Hepatocyte (in vitro differentiated cells): ENCODE measurements at regions not wholly inside any gene's neighbourhood (a gene's known extent, or its start where the extent isn't known, plus 50 kb on each side); places are given as distances from the start of the nearest gene placed in this dataset.

ENCODE experiments used
- EZH2phosphoT487 ChIP-seq: fragments of 200-600 bp; sonication (generic); IDR thresholded peaks from one replicate; pipeline ENCODE4 v1.6.1; 2018; ENCODE audit warnings: antibody characterized with exemption, mild to moderate bottlenecking, low read depth, moderate library complexity; ENCODE audit not compliant: unreplicated experiment, severe bottlenecking
- TF ChIP-seq, protein P1 (sequence below): fragments of 200-600 bp; sonication (generic); IDR thresholded peaks from 2 replicates; pipeline ENCODE4 v1.5.1; 2016; ENCODE audit warnings: antibody characterized with exemption, mild to moderate bottlenecking; ENCODE audit not compliant: poor library complexity

DNA sequence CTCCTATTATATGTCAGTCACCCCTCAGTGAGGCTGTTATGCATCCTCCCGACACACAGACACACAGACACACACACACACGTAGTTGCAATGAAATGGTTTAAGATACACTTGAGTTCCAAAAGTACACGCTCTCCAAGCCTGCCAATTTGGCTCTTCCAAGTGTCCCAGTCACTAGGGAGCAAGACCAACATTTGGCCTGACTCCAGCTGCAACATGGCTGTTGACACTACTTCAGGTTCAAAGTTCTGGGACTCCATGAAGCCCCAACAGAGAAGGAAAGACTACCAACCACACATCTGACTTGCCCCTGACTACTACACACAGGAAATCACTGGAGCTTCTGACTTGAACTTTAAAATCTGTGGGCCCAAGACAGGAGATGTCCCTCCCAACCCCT, 128.1 kb upstream of the KCNJ18 start:
- TF ChIP-seq, protein P1, sequence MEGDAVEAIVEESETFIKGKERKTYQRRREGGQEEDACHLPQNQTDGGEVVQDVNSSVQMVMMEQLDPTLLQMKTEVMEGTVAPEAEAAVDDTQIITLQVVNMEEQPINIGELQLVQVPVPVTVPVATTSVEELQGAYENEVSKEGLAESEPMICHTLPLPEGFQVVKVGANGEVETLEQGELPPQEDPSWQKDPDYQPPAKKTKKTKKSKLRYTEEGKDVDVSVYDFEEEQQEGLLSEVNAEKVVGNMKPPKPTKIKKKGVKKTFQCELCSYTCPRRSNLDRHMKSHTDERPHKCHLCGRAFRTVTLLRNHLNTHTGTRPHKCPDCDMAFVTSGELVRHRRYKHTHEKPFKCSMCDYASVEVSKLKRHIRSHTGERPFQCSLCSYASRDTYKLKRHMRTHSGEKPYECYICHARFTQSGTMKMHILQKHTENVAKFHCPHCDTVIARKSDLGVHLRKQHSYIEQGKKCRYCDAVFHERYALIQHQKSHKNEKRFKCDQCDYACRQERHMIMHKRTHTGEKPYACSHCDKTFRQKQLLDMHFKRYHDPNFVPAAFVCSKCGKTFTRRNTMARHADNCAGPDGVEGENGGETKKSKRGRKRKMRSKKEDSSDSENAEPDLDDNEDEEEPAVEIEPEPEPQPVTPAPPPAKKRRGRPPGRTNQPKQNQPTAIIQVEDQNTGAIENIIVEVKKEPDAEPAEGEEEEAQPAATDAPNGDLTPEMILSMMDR: no peak
- TF ChIP-seq EZH2phosphoT487: no peak
